ENCODE measurements at regions not wholly inside any gene's neighbourhood (a gene's known extent, or its start where the extent isn't known, plus 50 kb on each side); places are given as distances from the start of the nearest gene placed in this dataset.

DNA sequence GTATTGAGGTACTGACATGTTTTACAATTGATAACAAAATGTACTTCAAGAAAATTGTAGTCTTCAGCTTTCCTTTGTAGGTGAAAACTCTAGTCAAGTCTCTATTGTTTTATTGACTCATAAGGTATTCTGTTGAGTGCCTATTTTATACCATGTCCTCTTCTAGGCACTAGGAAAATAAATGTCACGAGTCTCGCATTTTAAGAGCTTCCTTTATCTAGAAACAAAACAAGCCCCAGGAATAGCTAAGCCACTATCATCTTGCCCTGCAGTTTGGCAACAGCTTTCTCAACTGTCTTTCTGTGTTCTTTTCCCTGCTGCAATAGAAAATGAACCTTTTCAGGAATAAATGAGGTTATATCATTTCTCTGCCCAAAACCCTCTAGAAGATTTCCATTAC lies 288.5 kb upstream of the NEGR1 start:
- intact Hi-C loops (cut with DNase I) = no loop called here
- WGBS, 2 donors = 44 to 67% methylated on average over 2 of the region's 2 CpGs
- FAIRE-seq = no peak

DNA sequence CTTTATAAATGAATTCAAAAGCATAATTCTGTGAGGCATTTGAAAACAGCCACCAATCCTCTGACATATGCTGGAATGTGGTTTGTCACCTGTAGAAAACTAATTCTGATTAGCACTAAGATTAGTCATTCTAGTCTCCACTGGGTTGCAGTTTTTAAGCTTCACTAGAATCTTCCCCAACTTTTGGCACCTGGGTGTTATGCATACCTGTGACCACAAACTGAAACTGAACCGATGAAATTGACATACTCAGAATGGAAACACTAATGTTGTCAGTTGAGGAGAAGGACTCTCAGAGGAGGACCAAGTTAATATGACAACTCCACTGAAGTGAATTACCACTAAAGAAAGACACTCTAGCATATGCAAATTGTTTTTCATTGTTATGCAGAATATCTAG lies 285.8 kb upstream of the NEGR1 start:
- intact Hi-C loops (cut with DNase I) = no loop called here
- Histone ChIP-seq H3K4me1 (no peaks in the 10 kb centered on the region), H3K27ac (no peak overlapping the region), H3K4me3 (no peak overlapping the region), H3K36me3 (no peaks in the 10 kb centered on the region), H3K9me3 (no peaks in the 10 kb centered on the region), H3K27me3 (no peaks in the 10 kb centered on the region)
- FAIRE-seq (no peak), ATAC-seq (no peak), DNase-seq (no peak)
- 33 to 39% methylated on average over 1 of the region's 1 CpG for WGBS, 2 donors
- TF ChIP-seq, protein P1, sequence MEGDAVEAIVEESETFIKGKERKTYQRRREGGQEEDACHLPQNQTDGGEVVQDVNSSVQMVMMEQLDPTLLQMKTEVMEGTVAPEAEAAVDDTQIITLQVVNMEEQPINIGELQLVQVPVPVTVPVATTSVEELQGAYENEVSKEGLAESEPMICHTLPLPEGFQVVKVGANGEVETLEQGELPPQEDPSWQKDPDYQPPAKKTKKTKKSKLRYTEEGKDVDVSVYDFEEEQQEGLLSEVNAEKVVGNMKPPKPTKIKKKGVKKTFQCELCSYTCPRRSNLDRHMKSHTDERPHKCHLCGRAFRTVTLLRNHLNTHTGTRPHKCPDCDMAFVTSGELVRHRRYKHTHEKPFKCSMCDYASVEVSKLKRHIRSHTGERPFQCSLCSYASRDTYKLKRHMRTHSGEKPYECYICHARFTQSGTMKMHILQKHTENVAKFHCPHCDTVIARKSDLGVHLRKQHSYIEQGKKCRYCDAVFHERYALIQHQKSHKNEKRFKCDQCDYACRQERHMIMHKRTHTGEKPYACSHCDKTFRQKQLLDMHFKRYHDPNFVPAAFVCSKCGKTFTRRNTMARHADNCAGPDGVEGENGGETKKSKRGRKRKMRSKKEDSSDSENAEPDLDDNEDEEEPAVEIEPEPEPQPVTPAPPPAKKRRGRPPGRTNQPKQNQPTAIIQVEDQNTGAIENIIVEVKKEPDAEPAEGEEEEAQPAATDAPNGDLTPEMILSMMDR (IDR thresholded peaks at IDR 0.05) = no peak

More for the DNA sequence above, 288.5 kb upstream of the NEGR1 start:
- H3K27me3 ChIP-seq = no peaks in the 10 kb centered on the region
- no peak overlapping the region for H3K4me3 ChIP-seq
- ATAC-seq (no peak), DNase-seq (no peak)
- H3K36me3 ChIP-seq = no peaks in the 10 kb centered on the region
- no peak overlapping the region for H3K27ac ChIP-seq
- TF ChIP-seq, protein P1 (IDR thresholded peaks at IDR 0.05) = no peak
- no peaks in the 10 kb centered on the region for H3K9me3 ChIP-seq
- no peaks in the 10 kb centered on the region for H3K4me1 ChIP-seq

DNA sequence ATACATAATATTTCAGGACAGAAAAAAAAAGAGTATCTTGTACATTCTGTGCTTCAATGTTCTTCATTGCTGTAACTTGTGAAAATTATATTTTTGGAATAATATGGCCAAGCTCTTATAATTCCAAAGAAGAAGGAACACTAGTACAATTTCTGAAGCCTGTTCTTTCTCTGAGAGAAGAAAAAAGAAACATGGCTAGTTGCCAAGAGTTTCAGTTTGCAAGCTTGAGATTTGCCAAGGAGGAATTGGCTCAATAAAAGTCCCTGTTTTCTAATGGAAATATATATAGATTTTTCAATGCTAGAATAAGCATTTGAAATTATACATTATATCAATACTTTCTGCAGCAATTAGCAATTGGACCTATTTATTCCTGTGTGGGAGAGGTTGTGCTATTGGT lies 285.2 kb upstream of the NEGR1 start:
- TF ChIP-seq, protein P1 (IDR thresholded peaks at IDR 0.05) = no peak
- H3K36me3 ChIP-seq = no peaks in the 10 kb centered on the region
- H3K27me3 ChIP-seq = no peaks in the 10 kb centered on the region
- FAIRE-seq (peak; percentile 56), ATAC-seq (no peak), DNase-seq (no peak)
- no peaks in the 10 kb centered on the region for H3K4me1 ChIP-seq
- H3K9me3 ChIP-seq = no peaks in the 10 kb centered on the region
- no peak overlapping the region for H3K27ac ChIP-seq
- no peak overlapping the region for H3K4me3 ChIP-seq
- intact Hi-C loops (cut with DNase I) = no loop called here

DNA sequence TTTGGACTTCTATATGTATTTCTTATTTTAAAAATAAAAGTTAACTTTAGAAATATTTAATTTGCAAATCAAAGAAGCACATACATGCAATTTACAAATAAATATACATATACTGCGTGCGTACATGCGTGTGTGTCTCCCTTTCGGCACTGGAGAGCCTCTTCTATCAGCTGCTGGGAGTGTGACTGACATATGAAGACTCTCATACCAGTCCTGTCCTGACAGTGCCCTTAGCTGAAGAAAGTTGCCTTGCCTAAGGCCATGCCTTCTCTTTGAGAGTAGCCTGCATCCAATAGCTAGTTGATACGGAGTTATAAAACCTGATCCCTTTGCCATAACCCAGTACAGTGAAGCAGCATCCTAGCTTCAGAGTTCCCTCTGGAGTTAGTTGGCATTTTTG lies 282.4 kb upstream of the NEGR1 start:
- Histone ChIP-seq H3K36me3 (no peaks in the 10 kb centered on the region), H3K27ac (no peak overlapping the region), H3K4me3 (no peak overlapping the region), H3K27me3 (no peaks in the 10 kb centered on the region), H3K4me1 (no peaks in the 10 kb centered on the region), H3K9me3 (no peaks in the 10 kb centered on the region)
- FAIRE-seq (no peak), ATAC-seq (no peak), DNase-seq (no peak)
- 81 to 85% methylated on average over 5 of the region's 5 CpGs for WGBS, 2 donors
- intact Hi-C loops (cut with DNase I) = no loop called here
- TF ChIP-seq, protein P1 (IDR thresholded peaks at IDR 0.05) = no peak

DNA sequence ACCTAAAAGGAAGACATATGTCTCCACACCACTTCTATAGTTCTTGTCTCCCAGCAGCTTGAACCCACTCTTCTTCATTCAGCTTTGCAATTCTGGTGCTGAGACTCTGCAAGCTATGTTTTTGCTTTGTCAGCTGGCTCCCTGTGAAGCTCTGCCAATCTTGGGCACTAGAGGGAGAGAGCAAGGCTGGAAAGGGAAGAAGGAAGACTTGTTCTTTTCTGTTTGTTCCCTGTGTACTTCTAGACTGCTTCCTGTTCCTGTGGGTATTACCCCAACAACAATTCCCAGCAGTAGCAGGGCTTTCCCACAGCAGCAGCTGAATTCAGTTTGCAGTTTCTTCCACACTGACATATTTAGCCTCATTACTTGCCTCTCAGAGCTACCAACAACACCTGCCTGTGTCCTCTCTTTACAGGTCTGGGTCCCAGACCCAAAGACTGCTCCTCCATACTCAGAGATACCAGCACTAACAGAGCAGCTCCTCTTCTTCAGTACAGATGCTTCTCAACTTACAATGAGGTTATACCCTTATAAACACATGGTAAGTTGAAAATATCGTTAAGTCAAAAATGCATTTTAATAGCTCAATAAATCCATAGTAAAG lies 275.2 kb upstream of the NEGR1 start:
- ATAC-seq (peak in 2 of 4 donors; percentile 37 to 45), FAIRE-seq (no peak), DNase-seq (no peak)
- no peaks in the 10 kb centered on the region for H3K36me3 ChIP-seq
- H3K27me3 ChIP-seq = no peaks in the 10 kb centered on the region
- H3K4me3 ChIP-seq = no peak overlapping the region
- TF ChIP-seq, protein P1 (IDR thresholded peaks at IDR 0.05) = no peak
- no peaks in the 10 kb centered on the region for H3K4me1 ChIP-seq
- 57 to 73% methylated on average over 1 of the region's 1 CpG for WGBS, 2 donors
- H3K9me3 ChIP-seq = no peaks in the 10 kb centered on the region
- no peak overlapping the region for H3K27ac ChIP-seq
- intact Hi-C loops (cut with DNase I) = no loop called here

Measured in pancreas (tissue), 10 donors.